ENCODE measurements at regions not wholly inside any gene's neighbourhood (a gene's known extent, or its start where the extent isn't known, plus 50 kb on each side); places are given as distances from the start of the nearest gene placed in this dataset.

DNA sequence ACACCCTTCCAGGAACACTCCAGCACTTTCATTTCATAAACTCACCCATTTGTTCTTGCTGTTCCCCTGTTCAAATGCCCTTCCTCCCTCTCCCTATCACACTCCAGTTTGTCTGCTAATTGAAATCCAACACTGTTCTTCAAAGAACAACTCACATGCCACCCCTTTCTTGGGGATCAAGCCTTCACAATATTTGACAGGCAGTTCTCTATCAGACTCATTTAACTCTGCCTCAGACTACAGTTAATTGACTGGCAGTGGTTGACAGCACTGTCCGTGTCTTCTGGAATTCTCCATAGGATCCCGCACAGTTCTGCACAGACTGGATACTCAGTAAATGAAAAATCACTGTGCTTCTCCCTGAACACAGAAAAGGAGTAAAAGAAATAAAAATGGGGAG lies 87.8 kb downstream of the PMP22 start:
- no peak for DNase-seq

DNA sequence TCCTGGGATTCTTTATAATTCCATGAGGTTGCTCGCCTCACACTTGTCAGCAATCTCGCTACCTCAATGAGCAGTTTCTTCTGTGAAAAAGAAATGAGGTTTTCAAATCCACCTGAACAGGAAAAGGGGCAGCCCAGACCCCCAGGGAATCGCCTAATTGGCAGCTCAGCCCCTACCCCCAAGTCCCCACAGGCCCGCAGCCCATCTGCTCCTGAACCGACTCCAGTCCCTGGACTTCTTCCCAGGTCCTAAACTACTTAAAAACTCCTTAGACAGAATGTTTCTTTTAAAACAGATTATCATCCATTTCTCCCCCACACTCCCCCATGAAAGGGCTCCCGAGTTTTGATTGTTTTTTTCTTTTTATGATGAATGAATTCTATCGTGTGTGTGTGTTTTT lies 89.8 kb downstream of the PMP22 start:
- no peak for DNase-seq

DNA sequence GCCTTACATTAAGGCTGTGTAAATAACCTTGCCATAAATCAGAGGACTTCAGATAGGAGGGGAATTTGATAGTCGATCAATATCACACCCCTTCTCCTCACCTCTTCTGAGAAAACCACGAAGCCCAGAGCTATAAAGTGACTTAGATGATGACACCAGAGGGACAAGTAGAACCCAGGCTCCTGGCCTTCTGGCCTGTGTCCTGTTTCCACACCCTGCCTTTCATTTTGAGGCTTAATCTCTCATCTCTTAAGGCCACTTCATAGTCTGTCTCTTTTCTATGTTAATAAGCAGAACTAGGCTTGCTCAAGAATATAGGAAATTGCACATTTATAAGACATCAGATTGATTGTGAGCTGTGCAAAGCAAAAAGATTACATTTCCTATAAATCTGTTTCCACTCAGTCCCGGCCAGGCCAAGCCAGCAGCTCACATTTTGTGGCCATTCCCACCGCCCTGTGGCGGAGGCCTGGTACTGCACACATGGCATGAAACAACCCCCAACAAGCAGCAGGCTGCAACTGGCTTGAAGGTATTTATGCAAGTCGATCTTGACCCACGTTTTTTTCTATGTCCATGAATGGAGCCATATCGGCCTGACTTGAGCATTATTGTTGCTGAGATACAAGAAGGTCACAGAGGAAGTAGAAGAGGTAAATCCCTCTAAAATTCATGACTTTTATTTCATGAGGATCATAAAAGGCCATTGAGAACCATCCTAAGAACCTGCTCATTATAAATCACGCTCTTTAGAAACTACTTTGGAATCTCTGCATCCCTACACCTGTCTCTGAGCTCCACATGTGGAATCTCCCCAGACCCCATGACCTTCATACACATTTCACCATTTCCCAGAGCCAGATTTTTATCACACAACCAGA lies 93.7 kb downstream of the PMP22 start:
- DNase-seq = no peak

DNA sequence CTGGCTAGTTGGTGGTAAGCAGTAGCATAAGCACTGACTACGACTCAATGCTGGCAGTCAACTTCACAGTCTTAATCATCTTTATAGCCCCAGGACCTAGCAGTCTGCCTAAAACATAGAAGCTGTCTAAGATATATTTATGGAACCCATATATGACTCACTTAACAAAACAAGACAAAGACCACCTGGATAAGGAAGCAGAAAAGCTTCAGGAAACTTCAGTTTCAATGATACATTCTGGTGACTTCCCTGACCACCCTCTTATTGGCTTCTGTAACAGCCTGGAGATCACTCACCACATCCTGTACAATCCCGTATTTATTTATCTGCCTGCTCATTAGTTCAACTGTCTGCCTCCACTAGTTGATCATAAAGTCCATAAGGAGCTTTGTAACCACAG lies 95.5 kb downstream of the PMP22 start:
- no peak for DNase-seq

DNA sequence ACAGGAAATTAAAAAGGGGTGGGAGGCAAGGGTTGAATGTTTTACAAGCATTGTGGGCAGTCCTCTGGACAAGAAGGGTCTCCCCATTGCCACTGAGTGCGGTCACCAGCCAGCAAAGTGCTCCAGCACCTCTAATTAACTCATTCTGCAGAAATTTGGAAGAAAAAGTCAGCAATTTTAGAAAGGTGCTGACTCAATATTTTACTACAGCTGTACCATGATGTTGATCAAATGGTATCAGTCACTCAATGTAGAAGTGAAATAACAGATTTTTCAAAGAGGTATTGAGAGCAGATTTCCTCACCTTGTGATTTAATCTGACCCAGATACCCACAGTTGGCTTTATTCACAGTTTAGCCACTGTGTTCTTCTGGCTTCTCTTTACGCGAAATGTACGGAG lies 96.7 kb downstream of the PMP22 start:
- no peak for DNase-seq

DNA sequence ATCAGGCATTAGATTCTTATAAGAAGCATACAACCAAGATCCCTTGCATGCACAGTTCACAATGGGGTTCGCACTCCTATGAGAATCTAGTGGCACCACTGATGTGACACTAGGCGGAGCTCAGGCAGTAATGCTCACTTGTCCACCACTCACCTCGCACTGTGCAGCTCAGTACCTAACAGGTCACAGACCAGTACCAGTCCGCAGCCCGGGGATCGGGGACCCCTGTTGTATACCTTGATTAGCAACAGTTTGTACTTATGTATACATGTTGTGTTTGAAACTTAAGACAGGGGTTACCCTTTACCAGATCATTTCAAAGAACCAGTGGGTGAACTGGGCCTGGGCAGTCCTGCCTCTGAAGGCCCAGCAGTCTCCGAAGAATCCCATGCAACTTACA lies 103.7 kb downstream of the PMP22 start:
- no peak for DNase-seq

DNA sequence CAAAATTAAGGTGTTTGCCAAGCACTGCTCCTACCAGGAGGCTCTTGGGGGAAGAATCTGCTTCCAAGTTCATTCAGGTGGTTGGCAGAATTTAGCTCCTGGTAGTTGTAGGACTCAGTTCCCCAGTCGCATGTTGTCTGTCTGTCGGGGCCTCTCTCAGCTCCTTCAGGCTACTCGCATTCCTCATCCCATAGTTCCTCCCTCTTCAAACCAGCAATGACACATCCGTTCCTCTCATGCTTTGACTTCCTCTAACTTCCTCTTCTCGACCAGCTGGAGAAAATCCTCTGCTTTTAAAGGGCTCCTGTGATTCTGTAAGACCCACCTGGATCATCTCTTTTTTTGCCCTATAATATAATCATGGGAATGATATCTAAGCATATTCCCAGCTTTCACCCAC lies 108.1 kb downstream of the PMP22 start:
- no peak for DNase-seq

DNA sequence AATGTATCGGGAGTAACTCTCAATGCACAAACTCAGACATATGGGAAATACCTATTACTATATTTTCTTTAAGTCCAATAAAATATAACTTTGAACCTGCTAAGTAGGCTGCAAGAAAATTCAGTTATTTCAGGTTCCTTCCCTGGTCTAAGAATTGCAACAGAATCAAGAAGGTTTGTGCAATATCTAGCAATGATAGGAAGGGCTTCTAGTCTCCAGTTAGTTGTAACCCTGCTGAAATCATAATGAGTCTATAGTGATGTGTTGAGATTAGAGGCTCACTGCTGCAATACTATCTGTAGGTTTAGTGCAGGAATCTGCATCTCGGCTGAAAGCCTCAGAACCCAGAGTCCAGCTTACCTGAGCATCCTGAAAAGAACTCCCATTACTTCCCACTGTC lies 110.5 kb downstream of the PMP22 start:
- DNase-seq = no peak

DNA sequence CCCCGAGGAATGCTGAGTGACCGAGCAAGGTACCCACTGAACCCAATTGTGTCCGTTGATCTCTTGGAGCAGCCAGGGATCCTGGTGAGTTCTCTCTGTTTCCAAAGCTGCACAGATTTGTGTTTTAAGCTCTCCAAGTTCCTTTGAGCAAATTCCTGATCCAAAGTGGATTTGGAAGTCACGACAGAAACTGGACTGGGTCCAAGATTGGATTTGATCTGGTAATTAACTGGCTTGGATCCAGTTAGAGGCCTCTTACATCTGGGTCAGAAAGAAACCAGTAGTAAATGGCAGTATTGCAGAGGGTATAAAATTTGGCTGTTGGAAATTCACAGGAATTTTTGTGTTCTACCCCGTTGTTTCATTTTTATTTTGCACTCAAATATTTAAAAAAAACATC lies 119.5 kb downstream of the PMP22 start:
- no peak for DNase-seq

DNA sequence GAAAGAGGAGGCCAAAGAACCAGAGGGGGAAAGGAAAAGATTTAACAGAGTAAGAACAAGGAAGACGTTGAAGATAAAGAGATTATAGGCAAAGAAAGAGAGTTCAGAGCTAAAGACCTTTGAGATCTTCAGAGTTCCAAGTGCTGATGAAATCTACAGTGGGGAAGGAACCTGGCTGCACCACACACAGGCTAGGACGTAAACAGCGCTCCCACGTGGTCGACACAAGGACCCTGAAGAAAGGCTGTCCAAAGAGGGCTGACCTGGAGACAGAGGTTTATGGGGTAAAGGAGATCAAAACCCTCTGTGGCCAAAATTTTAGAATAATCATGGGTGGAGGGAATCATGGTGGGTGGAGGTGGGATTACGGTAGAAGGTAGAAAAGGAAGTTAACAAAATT lies 121.6 kb downstream of the PMP22 start:
- no peak for DNase-seq

DNA sequence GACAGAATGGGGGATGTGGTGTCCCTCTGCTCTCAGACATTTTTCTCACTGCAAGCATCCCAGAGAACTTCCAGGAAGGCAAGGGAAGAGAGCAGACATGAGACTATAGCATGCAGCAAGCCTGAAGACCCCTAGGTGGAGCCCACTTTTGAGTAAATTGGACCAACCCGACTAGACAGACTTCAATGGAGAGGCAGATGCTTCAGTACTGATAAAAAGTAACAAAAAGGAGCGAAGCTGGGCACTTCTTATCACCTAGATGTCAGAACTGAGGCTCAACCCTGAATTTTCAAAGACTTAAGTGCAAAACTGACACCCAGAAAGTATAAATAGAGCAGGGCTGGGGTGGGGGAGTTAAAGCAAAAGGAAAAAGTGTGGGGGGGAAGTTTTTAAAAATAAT lies 130.8 kb downstream of the PMP22 start:
- no peak for DNase-seq

DNA sequence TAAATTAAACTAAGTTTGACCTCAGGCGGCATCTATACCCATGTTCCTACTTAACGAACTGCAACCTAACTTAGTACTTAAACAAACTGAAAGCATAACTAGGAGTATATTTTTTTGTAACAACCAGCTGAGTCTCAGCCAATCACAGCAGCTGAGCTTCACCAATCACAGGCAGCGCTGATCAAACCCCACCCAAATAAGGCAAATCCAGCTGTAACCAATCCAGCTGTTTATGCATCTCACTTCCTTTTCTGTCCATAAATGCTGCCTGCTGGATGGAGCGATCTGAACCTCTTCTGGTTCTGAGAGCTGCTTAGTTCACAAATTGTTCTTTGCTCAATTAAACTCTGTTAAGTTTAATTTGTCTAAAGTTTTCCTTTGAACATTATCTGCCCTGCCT lies 131.3 kb downstream of the PMP22 start:
- no peak for DNase-seq

DNA sequence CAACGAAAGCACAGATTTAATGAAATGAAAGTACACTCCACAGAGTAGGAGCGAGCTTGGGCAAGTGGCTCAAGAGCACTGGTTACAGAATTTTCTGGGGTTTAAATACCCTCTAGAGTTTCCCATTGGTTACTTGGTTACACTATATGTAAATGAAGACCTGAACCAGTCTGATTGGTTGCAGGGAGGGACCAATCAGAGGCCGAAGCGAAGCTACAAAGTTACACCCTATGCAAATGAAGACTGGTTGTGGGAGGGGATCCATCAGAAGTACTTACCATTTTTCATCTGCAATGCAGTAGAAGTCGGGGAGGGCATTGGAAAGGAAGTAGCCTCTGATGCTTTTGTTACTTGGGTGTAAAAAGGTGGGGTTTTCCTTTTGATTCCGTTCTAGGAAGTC lies 132.0 kb downstream of the PMP22 start:
- DNase-seq = no peak

DNA sequence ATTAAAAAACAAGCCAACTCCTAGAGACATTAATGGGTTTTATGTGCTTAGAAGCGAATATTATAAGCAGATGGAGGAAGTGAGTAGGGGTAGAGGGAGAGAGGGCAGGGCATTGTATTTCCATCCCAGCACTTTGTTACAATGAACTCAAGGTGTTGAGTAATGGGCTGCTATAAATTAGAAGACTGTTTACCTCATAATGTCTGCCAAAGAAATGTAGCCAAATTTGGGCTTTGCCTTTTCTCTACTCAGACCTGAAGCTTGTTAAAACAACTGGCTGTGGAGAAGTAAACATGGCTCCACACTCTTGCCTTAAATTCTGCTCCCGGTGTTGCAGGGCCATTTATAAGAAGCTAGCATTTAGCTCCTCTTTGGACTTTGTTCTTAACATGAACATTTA lies 134.7 kb downstream of the PMP22 start:
- DNase-seq = no peak

DNA sequence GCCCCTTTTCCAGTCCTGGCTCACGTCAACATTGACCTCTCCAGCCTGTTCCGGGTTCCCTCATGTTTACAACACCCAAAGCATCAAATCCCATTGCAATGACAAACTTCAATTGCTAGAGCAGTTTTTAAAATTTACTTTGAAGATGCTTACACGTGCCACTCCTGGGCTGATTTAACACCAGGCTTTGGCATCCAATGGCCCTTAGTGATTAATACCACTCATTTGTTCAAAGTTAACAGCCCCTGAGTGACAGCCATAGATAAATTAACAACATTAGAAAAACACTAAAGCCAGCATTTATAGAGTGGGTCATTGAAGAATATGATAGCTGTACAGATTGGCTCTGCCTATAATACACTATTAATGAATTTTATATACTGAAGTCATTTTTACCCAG lies 135.1 kb downstream of the PMP22 start:
- DNase-seq = no peak

DNA sequence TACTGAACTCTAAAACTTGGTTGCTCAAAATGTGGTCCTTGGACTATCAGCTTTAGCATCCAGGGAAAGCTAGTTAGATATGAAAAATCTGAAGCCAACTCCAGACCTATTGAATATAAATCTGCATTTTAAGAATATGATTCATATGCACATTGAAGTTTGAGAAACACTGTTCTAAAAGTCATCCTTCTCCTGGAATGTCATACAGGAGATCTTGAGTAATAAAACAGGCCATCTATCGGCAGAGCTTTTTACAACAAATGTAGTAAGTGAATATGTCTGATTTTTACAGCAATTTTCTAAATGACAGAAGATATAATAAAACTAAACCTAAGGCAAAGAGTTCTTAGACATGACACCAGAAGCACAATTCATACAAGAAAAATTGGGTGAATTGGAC lies 140.4 kb downstream of the PMP22 start:
- DNase-seq = no peak

DNA sequence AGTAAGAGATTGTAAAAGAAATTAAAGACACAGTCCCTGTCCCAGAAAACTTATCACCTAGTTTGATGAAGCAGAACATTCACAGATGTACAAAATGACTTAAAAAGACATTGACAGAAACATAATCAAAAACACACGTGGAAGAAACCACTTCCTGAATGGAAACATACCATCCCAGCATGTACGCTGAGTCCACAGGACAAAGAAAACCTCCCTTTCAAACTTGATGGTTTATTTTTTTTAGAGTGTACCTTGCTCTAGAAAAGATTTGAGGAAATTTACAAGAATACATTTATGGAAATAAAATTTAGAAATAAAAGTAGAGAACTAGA lies 140.9 kb downstream of the PMP22 start:
- DNase-seq = no peak

DNA sequence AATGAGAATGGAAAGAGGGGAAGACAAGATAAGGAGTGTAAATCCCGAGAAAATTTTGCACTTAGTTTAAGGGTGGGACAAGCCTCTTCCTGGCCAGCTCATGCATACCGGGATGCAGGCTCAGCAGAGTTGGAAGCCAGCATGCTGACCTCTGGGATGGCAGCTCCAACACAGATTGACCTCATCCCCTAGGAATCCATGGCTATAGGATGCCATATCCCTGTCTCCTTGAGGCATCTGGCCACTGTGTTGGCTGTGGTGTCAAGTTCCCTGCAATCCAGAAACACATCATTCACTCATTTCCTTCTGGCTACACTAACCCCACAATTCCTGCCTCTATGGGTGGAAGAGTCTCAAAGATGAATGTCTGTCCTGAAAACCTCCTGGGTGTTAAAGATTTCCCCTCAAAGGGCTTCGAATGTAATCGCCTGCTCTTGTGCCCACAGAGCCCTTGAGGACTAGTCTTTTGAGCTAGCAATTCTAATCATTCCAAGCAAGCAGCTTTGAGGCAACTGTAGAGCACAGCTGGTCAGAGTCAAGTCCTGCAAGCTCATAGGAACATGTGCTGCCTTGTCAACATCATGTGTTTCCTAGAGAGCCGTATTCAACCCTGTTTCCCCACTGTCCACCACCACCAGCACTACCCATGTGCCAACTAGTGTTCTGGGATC lies 141.4 kb downstream of the PMP22 start:
- no peak for DNase-seq

DNA sequence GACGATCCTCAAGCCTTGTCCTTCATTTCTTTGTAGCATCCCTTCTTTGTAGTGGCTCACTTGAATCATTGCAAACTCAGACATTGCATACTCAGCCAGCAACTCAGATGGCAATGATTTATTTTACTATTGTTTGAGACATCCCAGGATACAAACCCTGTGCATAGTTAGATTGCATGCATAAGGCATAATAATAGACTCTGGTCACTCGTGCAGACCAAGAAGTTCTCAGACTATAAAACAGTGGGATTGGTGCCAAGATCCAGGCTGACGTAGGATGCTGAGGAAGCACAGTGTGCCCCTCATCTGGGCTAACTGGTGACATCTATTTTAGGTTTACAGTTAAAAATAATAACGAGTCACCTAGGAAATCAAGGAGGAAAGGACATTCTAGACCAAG lies 142.3 kb downstream of the PMP22 start:
- DNase-seq = no peak

DNA sequence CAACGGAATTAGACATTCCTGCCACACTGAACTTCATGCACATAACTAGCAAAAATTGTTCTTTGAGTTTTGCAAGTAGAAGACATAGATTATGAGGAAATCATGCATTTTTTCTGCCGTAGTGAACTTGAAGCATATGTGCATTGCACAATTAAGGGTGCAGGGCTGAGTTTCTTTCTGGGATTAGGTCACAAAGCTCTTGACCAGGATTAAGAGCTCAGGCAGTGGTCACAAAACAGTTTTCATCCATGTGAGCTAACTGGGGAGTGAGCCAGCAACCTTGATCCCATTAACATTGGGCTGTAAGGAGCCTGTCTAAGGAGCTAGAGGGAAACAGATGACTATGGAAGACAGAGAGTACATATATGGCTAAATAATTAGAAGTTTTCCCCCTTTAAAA lies 143.7 kb downstream of the PMP22 start:
- no peak for DNase-seq

DNA sequence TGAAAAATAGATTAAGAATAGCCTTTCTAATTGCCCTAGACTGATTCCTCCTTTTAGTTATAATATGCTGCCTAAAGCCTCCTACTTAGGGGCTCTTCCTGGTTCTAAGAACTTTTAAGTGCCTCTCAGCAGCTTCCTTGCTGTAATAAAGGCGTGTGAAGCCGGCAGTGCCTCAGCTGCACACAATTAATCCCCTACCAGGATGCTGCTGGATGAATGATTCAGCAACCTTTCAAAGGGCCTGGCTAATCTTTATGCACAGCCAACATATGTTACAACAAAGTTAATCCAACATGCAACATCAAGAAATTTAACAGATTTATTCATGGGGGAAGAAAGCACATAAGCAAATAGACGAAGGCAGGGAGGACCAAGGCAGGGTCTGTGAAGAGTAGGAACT lies 145.2 kb downstream of the PMP22 start:
- DNase-seq = no peak

DNA sequence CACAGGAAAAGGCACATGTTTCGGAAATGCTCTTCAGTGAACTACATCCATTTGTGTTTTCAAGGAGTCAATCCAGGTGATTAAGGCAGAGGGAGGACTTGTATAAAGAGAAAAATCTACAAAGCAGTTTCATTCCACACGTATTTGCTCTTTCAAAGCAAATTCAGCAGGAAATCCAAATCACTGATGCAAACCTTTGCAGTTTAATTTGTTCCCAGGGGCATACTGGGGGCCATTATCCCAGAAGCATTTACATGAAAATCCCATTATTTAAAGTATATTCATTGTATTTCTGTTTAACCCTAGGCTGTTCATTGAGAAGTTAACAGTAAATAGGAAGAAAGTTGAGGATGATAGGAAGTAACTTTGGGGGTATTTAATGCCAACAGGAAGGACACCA lies 147.9 kb downstream of the PMP22 start:
- no peak for DNase-seq

DNA sequence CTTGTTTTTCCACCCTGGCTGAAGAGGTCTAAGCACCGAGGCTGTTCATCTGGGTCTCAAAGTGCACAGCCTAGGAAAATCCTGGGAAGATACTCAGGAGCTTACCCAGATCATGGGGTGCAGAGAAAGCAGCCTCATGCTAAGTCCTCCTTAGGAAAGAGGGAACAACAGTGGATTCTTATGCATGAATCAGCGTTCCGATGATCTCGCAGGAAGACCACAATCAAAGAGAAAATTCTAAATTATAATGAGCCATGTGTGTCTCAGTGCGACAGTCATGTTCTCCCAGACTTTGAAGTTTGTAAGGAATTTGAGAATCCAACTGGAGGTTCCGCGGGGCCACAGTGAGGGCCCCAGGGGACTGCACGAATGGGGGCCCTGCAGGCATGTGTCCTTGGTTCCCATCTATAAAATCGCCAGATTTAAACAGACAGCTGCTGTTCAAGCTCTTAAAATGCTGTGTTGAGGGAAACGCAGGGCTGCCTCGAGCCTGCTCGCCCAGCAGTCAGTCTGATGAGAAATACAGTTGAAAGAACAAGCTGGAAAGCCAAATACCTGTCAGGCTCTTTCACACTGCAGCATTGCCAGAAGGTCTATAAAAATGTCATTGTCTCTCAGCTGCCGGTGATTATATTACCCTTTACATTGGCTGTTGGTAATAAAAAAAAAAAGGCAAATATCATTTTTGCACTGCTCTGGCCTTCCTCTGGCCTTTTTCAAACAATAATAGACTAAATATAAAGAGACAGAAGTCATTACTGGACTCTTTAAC lies 152.1 kb downstream of the PMP22 start:
- no peak for DNase-seq

DNA sequence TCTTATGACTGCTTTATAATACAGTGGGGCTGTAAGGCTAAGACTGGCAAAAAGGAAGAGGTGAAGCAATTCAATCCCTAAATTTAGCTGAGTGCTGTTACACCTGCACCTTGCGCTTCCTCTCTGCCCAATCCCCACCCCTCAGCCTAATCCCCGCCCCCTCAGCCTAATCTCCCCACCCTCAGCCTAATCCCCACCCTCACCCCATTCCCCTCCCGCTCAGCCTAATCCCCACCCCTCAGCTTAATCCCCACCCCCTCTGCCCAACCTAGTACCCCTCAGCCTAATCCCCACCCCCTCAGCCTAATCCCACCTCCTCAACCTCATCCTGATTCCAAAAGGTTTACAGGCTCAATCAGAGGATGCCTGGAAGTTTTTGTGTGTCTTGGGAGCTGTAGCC lies 155.5 kb downstream of the PMP22 start:
- DNase-seq = no peak
